NCI-H1694 treated with DMSO at 0.1 percent for 48 hours (cell line): ENCODE measurements at regions not wholly inside any gene's neighbourhood (a gene's known extent, or its start where the extent isn't known, plus 50 kb on each side); places are given as distances from the start of the nearest gene placed in this dataset.

Source experiments
- DNase-seq: peaks from one replicate; lab custom pipeline; 2025; lab: John Stamatoyannopoulos, UW

GRCh38 chr7:54810401-54810800 is 51.4 kb upstream of the SEC61G start:
- no peak for DNase-seq

GRCh38 chr7:54811041-54811845 is 52.2 kb upstream of the SEC61G start:
- DNase-seq: no peak

DNA sequence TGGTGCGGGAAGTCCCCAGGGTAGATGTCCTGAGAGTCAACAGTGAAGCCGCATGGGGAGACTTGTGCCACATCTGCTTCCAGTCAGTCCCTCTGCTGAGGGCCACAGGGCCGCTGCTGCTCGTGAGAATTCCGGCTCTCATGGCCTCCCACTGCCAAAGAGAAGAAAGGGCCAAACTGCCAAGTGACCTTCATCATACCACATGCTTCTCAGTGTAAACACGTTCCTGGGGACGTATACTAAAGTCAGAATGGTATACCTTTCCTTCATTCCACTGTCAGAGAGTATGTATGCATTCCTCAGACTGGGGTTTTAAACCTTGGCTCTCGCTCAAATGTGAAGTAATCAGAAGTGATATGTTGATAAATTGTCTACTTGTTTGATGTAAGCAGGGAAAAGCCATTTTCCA is 52.8 kb upstream of the SEC61G start:
- no peak for DNase-seq

- no peak for DNase-seq
Observed at GRCh38 chr7:54812756-54813322, 53.8 kb upstream of the SEC61G start.

DNA sequence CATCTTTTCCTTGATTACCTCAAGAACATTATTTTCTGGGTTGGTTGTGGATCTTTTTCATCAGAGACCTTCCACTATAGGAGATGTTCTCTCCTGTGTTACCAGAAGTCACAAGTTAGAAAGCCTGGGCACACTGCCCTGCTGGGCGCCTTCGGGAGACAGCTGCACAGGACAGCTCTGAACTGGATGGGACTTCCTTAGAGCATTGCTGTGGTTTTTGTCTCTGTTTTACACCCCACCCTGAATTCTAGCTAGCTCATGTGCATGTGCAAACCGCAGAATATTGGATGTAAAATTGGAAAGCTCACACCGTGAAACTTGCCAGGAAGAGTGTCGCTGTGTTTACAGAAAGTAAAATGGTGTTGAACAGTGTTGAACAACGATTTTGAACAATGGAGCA is 54.4 kb upstream of the SEC61G start:
- DNase-seq: no peak

DNA sequence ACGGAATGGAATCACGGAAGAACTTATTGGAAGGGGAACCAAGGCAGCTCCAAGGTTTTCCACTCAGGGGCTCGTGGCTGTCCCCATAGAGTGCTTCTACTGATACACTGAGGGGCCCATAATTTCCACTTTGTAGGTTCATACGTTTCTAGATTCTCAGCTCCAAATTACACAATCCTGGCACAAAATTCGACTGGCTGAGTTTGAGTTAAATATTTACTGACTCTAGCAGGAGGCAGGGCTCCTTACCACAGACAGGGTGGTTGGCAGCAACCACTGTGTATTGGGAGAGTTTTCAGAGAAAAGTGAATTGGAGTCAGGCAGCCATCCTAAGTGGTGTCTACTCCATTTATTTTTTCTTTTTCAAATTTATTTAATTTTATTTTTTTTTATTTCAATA is 55.4 kb upstream of the SEC61G start:
- DNase-seq: no peak

GRCh38 chr7:54817152-54817551 is 58.1 kb upstream of the SEC61G start:
- DNase-seq: no peak

GRCh38 chr7:54823776-54824175 is 64.8 kb upstream of the SEC61G start:
- DNase-seq: no peak

DNA sequence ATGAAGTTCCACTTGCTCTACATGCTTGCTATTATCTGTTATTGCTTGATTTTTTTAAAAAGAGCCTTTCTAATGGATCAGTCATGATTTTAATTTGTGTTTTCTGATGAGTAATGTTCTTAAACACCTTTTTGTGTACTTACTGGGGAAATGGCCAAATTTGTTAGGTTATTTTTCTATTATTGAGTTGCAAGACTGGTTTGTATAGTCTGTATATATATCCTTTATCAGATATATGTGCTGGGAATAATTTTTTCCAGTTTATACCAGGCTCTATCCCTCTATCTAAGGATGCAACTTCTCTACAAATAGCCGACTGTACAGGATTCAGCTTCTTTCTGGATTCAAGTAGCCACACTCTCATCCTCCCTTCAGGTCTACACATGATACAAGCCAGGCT is 65.6 kb upstream of the SEC61G start:
- DNase-seq: no peak

DNA sequence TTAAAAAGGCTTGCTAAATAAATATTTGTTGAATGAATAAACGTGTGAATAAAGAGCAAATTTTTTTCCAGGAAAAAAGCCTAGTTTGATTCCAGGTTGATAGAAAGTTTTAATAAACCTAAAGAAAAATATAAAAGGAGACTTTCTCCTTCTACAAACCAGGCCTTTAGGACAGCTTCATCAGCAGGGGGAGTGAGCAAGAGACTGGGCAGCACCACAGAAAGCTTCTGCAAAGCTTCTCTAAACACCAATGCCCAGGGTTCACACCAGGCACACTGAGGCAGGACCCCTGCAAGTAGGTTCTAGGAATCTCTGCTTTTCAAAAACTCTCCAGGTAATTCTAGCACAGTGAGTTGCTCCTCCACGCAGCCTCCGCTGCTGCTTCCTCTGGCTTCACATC is 66.4 kb upstream of the SEC61G start:
- no peak for DNase-seq

GRCh38 chr7:54827734-54828133 is 68.7 kb upstream of the SEC61G start:
- DNase-seq: no peak

GRCh38 chr7:54831046-54831643 is 72.1 kb upstream of the SEC61G start:
- DNase-seq: no peak

DNA sequence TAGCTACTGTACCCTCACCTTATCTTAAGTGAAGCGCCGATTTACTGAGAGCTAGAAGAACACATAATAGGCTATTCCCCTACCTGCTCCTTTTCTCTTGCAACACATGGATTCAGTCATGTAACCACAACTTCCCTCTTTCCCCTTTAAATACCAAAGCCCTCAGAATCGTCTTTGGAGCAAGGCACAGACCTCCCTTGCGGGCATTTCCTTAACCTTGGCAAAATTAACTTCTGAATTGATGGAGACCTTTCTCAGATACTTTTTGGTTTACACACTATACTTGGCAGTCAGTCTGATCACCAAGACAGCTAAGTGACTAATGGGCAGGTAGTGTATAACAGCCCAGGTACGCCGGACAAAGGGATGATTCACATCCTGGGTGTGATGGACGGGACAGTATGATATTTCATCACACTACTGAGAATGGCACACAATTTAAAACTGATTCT is 72.7 kb upstream of the SEC61G start:
- DNase-seq: no peak

DNA sequence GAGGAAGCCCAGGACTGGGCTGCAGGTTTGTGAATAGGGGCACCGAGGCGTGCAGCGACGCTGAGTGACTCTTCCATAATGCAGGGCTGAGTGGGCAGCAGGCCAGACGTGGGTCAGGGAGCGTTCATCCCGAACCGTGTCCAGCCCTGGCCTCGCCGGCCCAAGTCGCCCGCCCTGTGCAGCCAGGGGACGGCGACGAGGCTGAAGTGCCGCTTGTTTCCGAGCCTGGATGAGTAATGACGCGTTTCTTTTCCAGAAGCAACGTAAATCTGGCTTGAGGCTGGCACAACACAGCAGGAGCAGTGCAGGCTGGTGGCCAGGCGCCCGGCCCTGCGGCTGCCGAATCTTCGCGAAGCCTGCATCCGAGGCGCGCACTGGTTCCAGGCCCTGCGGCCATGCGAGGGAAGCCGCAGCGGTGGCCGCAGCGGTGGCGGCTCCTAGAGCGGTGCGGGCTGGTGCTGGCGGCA is 74.0 kb upstream of the SEC61G start:
- no peak for DNase-seq

- DNase-seq: no peak
Observed at GRCh38 chr7:54837168-54837567, 78.2 kb upstream of the SEC61G start.

DNA sequence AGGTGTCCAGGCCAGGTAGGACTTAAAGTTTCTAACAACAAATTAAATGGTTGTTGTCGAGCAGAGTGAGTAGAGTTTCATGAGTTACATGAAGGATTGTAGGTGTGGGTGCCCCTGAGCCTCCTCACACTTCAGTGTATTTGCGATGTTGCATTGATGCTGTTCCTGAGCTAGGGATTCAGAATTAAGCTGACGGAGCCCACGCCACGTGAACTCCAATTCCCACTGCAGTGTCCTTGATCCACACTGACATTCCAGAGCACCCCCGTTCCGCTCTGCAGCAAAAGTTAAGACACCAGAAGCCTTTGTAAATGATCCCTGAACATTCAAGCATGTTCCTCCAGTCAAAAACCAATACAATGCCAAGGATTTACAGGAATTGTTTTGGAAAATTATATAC is 78.8 kb upstream of the SEC61G start:
- DNase-seq: no peak

GRCh38 chr7:54838175-54838910 is 79.3 kb upstream of the SEC61G start:
- DNase-seq: no peak

DNA sequence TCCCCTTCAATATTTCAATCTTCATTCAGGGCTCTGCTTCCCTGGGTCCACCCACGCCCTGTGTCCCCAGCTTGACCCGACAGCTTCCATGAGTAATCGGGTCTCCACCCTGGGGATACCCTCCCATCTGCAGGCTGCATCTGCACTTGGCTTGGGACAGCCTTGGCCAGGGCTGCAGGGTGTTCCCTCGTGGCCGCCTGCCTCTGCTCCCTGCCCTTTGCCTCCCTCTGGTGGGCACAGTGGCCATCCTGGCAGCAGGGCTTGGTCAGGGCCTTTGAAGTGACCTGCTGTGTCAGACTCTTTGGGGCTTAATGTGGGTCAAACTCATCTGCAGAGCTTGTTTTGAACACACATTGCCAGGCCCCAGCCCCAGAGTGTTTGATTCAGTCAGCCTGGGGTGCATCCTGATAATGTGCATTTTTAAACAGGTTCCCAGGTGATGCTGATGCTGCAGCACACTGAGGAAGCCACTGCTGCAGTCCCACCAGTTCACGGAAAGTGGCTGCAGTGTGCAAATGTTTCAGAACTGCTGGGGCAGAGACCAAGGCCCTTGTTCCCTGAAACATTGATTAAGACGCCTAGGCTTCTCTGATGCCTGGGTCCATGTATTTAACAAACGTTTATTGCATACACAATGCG is 80.7 kb upstream of the SEC61G start:
- no peak for DNase-seq

GRCh38 chr7:54841772-54842697 is 83.0 kb upstream of the SEC61G start:
- no peak for DNase-seq

GRCh38 chr7:54843841-54844355 is 84.9 kb upstream of the SEC61G start:
- DNase-seq: no peak

- no peak for DNase-seq
Observed at GRCh38 chr7:54846273-54846672, 87.3 kb upstream of the SEC61G start.
